CD4-positive, alpha-beta T cell (primary cell): ENCODE measurements at regions not wholly inside any gene's neighbourhood (a gene's known extent, or its start where the extent isn't known, plus 50 kb on each side); places are given as distances from the start of the nearest gene placed in this dataset.

Experiments
- ATAC-seq: fragments of 200-7000 bp; cut with Tn5 transposase; one replicate; pipeline ENCODE4 v1.10.0; 2022; ENCODE audit warnings: mild to moderate bottlenecking; ENCODE audit not compliant: poor library complexity
- CTCF ChIA-PET: fragments of 350-600 bp; sonication (Branson Sonifier 250); formaldehyde crosslinking; loops from one replicate; lab custom pipeline; 2021; ENCODE audit warnings: antibody characterized with exemption, inconsistent platforms; lab: Charles Lee
- POLR2A ChIA-PET: fragments of 350-600 bp; sonication (Branson Sonifier 250); formaldehyde crosslinking; loops from one replicate; lab custom pipeline; 2021; ENCODE audit warnings: antibody characterized with exemption, inconsistent platforms; lab: Charles Lee
- DNase-seq, 14 experiments: peaks; one replicate each; pipeline ENCODE4 v3.0.0-alpha.2; 2013 to 2020; ENCODE audit warnings: mixed read lengths in 2 of 14
- H3K27ac ChIP-seq, 2 donors: one replicate each; pipeline versions ENCODE4 v1.5.1 to v1.7.0; 2013; ENCODE audit warnings: low read length in 2 of 2, low read depth in 1 of 2, mild to moderate bottlenecking in 1 of 2
- H3K27me3 ChIP-seq, 2 experiments: 1 replicate in 1 of 2; 2 replicates in 1 of 2; pipeline versions ENCODE4 v1.6.1 to v1.7.0; 2013; ENCODE audit warnings: low read length in 2 of 2, control low read depth in 1 of 2, mild to moderate bottlenecking in 1 of 2, moderate library complexity in 1 of 2; ENCODE audit not compliant: insufficient read depth in 2 of 2, control insufficient read depth in 1 of 2
- H3K36me3 ChIP-seq: one replicate; pipeline ENCODE4 v1.6.1; 2013; ENCODE audit warnings: low read length, control low read depth; ENCODE audit not compliant: insufficient read depth
- H3K4me1 ChIP-seq: one replicate; pipeline ENCODE4 v1.6.1; 2013; ENCODE audit warnings: low read length, control low read depth; ENCODE audit not compliant: insufficient read depth
- H3K4me3 ChIP-seq: one replicate; pipeline ENCODE4 v1.5.1; 2013; ENCODE audit warnings: mild to moderate bottlenecking, low read length, moderate library complexity
- H3K9me3 ChIP-seq, 2 experiments: 1 replicate in 1 of 2; 2 replicates in 1 of 2; pipeline versions ENCODE4 v1.6.1 to v1.7.0; 2013; ENCODE audit warnings: low read length in 2 of 2, mild to moderate bottlenecking in 2 of 2, control low read depth in 1 of 2, moderate library complexity in 1 of 2; ENCODE audit not compliant: control insufficient read depth in 1 of 2, insufficient read depth in 1 of 2
- H3K27ac Mint-ChIP-seq: one replicate; pipeline ENCODE4 v1.8.0; 2020; ENCODE audit warnings: mixed read lengths
- H3K27me3 Mint-ChIP-seq: one replicate; pipeline ENCODE4 v1.8.0; 2021; ENCODE audit warnings: mixed read lengths
- H3K36me3 Mint-ChIP-seq: one replicate; pipeline ENCODE4 v1.8.0; 2021; ENCODE audit warnings: low read depth, mixed read lengths
- H3K4me1 Mint-ChIP-seq: one replicate; pipeline ENCODE4 v1.8.0; 2021; ENCODE audit warnings: low read depth, mixed read lengths
- H3K4me3 Mint-ChIP-seq: one replicate; pipeline ENCODE4 v1.8.0; 2020; ENCODE audit warnings: mild to moderate bottlenecking, mixed read lengths
- H3K9me3 Mint-ChIP-seq: one replicate; pipeline ENCODE4 v1.8.0; 2020; ENCODE audit warnings: mixed read lengths
- intact Hi-C, 2 experiments: fragments of 100-400 bp; cut with DNase I in 1 of 2; cut with micrococcal nuclease in 1 of 2; formaldehyde crosslinking; loops; one replicate each; pipeline versions ENCODE4 v1.15.1 to v1.9.0; 2023 to 2025; cut with DNase I, micrococcal nuclease
- TF ChIP-seq, protein P1 (sequence below): fragments of 200-600 bp; IDR thresholded peaks from one replicate; pipeline ENCODE4 v1.8.0; 2022; ENCODE audit warnings: antibody characterized with exemption, mild to moderate bottlenecking

DNA sequence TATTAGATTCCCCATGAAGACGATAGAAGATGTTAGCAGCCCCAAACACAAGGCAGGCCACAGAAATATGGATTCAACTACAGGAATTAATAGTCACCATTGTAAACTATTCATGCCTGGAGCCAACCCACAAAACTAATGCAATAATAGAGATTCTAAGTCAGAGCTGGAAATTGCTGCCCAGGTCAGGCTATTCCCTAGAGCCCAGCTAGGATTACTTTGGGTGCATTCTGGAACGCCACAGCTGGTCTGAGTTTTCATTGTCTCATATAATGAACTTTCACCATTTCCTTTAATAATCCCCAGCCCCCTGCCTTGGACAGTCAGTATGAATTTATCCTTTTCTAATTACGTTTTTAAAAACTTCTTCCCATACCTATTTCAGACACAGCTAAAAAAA lies 252.6 kb downstream of the PAPSS1 start:
- no peaks in the 10 kb centered on the region for H3K9me3 Mint-ChIP-seq
- H3K4me3 Mint-ChIP-seq: no peak overlapping the region
- H3K27me3 Mint-ChIP-seq: peaks cover 5% of the 10 kb centered on the region
- POLR2A ChIA-PET: no interaction called here
- CTCF ChIA-PET: no interaction called here
- H3K36me3 ChIP-seq: no peaks in the 10 kb centered on the region
- no peaks in the 10 kb centered on the region for H3K36me3 Mint-ChIP-seq
- no peaks in the 10 kb centered on the region for H3K4me1 Mint-ChIP-seq
- DNase-seq (no peak), ATAC-seq (no peak)
- intact Hi-C loops: no loop called here
- H3K4me3 ChIP-seq: no peak overlapping the region
- no peaks in the 10 kb centered on the region for H3K27me3 ChIP-seq
- no peak overlapping the region for H3K27ac ChIP-seq
- H3K4me1 ChIP-seq: no peaks in the 10 kb centered on the region
- H3K9me3 ChIP-seq: no peaks in the 10 kb centered on the region
- TF ChIP-seq, protein P1, sequence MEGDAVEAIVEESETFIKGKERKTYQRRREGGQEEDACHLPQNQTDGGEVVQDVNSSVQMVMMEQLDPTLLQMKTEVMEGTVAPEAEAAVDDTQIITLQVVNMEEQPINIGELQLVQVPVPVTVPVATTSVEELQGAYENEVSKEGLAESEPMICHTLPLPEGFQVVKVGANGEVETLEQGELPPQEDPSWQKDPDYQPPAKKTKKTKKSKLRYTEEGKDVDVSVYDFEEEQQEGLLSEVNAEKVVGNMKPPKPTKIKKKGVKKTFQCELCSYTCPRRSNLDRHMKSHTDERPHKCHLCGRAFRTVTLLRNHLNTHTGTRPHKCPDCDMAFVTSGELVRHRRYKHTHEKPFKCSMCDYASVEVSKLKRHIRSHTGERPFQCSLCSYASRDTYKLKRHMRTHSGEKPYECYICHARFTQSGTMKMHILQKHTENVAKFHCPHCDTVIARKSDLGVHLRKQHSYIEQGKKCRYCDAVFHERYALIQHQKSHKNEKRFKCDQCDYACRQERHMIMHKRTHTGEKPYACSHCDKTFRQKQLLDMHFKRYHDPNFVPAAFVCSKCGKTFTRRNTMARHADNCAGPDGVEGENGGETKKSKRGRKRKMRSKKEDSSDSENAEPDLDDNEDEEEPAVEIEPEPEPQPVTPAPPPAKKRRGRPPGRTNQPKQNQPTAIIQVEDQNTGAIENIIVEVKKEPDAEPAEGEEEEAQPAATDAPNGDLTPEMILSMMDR: no peak
- H3K27ac Mint-ChIP-seq: no peak overlapping the region

DNA sequence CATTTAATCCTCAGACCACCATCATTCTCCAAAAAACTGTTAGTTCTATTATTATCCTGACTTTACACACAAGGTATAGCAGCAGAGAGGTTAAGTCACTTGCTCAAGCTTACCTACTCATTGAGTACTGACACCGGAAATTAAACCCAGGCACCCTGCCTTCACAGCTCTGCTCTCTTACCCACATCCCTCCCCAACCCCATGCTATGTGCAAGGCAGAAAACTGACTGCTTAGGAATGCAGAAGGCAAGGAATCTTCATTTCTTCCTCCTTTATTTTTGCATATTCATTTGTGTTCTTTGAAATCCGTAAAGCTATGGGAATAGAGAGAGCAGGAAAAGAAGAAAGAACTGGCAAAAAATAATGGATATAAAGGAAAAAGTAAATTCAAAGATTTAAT lies 261.8 kb downstream of the PAPSS1 start:
- Mint-ChIP-seq H3K27me3 (peaks cover 27% of the 10 kb centered on the region), H3K4me3 (no peak overlapping the region), H3K9me3 (no peaks in the 10 kb centered on the region), H3K27ac (no peak overlapping the region), H3K36me3 (no peaks in the 10 kb centered on the region), H3K4me1 (no peaks in the 10 kb centered on the region)
- ChIA-PET POLR2A (no interaction called here), CTCF (no interaction called here)
- Histone ChIP-seq H3K4me1 (no peaks in the 10 kb centered on the region), H3K4me3 (no peak overlapping the region), H3K36me3 (no peaks in the 10 kb centered on the region), H3K27ac (no peak overlapping the region), H3K9me3 (no peaks in the 10 kb centered on the region), H3K27me3 (no peaks in the 10 kb centered on the region)
- intact Hi-C loops: no loop called here
- DNase-seq (no peak), ATAC-seq (no peak)
- TF ChIP-seq, protein P1: no peak

DNA sequence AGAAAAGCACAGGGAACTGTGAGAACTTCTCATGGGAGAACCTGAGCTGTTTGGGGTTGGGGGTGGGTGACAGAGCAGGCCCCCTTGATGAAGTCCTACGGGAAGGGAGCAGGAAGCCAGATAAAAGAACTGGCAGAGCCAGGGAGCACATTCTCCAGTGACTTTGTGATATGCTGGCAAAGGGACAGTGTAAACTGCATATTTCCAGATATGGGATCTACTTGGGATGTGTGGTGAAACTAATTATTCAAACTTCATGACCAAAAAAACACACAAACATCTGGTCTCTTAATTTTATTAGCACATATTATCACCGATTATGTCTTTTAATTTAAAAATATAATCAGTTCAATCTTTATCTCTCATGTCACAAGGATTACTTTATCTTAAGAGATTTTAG lies 266.0 kb downstream of the PAPSS1 start:
- Histone ChIP-seq H3K27me3 (no peaks in the 10 kb centered on the region), H3K27ac (no peak overlapping the region), H3K36me3 (no peaks in the 10 kb centered on the region), H3K9me3 (no peaks in the 10 kb centered on the region), H3K4me3 (no peak overlapping the region), H3K4me1 (no peaks in the 10 kb centered on the region)
- ATAC-seq: no peak
- Mint-ChIP-seq H3K4me3 (no peak overlapping the region), H3K27me3 (peaks cover 25% of the 10 kb centered on the region), H3K27ac (no peak overlapping the region), H3K9me3 (no peaks in the 10 kb centered on the region), H3K4me1 (no peaks in the 10 kb centered on the region), H3K36me3 (no peaks in the 10 kb centered on the region)
- ChIA-PET POLR2A (no interaction called here), CTCF (no interaction called here)
- no peak for DNase-seq
- intact Hi-C loops: no loop called here
- TF ChIP-seq, protein P1: no peak
